HCT116 (cell line): ENCODE measurements at regions not wholly inside any gene's neighbourhood (a gene's known extent, or its start where the extent isn't known, plus 50 kb on each side); places are given as distances from the start of the nearest gene placed in this dataset.

Experiments used
- CTCF ChIP-seq, 3 experiments: fragments of 200-600 bp in 1 of 3; sonication (generic) in 1 of 3; IDR thresholded peaks in 2 of 3; conservative IDR thresholded peaks in 1 of 3; 2 replicates each; pipeline ENCODE4 v1.5.1; 2012 to 2017; ENCODE audit warnings: low read depth in 2 of 3, low read length in 2 of 3, antibody characterized with exemption in 1 of 3, borderline replicate concordance in 1 of 3, control low read depth in 1 of 3, mild to moderate bottlenecking in 1 of 3, mixed read lengths in 1 of 3, mixed run types in 1 of 3, moderate library complexity in 1 of 3; ENCODE audit not compliant: insufficient read depth in 1 of 3
- EZH2 ChIP-seq: fragments of 200-600 bp; sonication (generic); IDR thresholded peaks from 2 replicates; pipeline ENCODE4 v1.6.1; 2017; ENCODE audit warnings: antibody characterized with exemption, mixed run types
- EZH2phosphoT487 ChIP-seq: fragments of 200-600 bp; IDR thresholded peaks from 2 replicates; pipeline ENCODE4 v1.6.1; 2018; ENCODE audit warnings: antibody characterized with exemption, borderline replicate concordance
- POLR2A ChIP-seq: IDR thresholded peaks from 2 replicates; pipeline ENCODE4 v1.7.0; 2011; ENCODE audit warnings: borderline replicate concordance; ENCODE audit not compliant: insufficient read depth, insufficient read length; ENCODE audit errors: extremely low read depth
- SIN3A ChIP-seq: IDR thresholded peaks from 2 replicates; pipeline ENCODE4 v1.6.1; 2012; ENCODE audit warnings: low read depth
- SP1 ChIP-seq: IDR thresholded peaks from 2 replicates; pipeline ENCODE4 v1.6.1; 2012; ENCODE audit warnings: low read depth
- ZFX ChIP-seq: fragments of 450-650 bp; IDR thresholded peaks from 2 replicates; pipeline ENCODE4 v1.6.1; 2017
- TF ChIP-seq, protein P1 (sequence below): IDR thresholded peaks from 2 replicates; pipeline ENCODE4 v1.6.1; 2011; ENCODE audit warnings: mild to moderate bottlenecking, low read length, moderate library complexity; ENCODE audit not compliant: insufficient replicate concordance; ENCODE audit errors: extremely low read depth

DNA sequence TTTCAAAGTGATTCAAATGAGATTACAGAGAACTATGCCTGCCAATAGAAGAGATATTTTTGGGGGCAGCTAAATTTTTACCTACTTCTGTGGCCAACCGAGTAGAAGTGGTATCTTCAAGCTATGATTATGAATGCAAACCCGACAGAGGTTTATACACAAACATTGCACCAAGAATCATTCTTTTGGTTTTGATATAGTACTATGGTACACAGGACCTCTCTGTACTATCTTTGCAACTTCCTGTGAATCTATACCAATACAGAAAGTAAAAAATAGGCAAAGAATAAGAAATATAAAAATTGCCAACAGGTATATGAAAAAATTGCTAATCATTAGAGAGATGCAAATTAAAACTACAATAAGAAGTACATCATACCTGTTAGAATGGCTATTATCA lies 103.2 kb upstream of the VIPR2 start:
- TF ChIP-seq CTCF (IDR thresholded peaks at IDR 0.05 in 2 of 3, conservative IDR thresholded peaks at IDR 0.05 in 1 of 3; ENCODE audit: borderline replicate concordance in 1 of 3, insufficient read depth in 1 of 3, low read depth in 2 of 3, low read length in 2 of 3) (no peak), POLR2A (no peak), ZFX (no peak), EZH2 (no peak), EZH2phosphoT487 (no peak), SP1 (no peak), SIN3A (no peak)
- TF ChIP-seq, protein P1, sequence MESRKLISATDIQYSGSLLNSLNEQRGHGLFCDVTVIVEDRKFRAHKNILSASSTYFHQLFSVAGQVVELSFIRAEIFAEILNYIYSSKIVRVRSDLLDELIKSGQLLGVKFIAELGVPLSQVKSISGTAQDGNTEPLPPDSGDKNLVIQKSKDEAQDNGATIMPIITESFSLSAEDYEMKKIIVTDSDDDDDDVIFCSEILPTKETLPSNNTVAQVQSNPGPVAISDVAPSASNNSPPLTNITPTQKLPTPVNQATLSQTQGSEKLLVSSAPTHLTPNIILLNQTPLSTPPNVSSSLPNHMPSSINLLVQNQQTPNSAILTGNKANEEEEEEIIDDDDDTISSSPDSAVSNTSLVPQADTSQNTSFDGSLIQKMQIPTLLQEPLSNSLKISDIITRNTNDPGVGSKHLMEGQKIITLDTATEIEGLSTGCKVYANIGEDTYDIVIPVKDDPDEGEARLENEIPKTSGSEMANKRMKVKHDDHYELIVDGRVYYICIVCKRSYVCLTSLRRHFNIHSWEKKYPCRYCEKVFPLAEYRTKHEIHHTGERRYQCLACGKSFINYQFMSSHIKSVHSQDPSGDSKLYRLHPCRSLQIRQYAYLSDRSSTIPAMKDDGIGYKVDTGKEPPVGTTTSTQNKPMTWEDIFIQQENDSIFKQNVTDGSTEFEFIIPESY, result no peak
